ENCODE measurements at regions not wholly inside any gene's neighbourhood (a gene's known extent, or its start where the extent isn't known, plus 50 kb on each side); places are given as distances from the start of the nearest gene placed in this dataset.

GRCh38 chr6:126107475-126108166, 121.3 kb downstream of the TRMT11 start:
- Histone ChIP-seq H2BK12ac (ENCODE audit: low read depth, low read length) (no peak overlapping the region; the same call in 1 of the 2 replicates), H3K23me2 (ENCODE audit: low read depth, low read length) (no peaks in the 10 kb centered on the region), H3K23ac (ENCODE audit: insufficient read length) (no peak overlapping the region), H3K9ac (replicated peaks in 1 of 4; ENCODE audit: extremely low read depth in 1 of 4, low read depth in 3 of 4, low read length in 3 of 4) (no peak overlapping the region), H3K27ac (ENCODE audit: low read depth, low read length) (no peak overlapping the region), H3K36me3 (ENCODE audit: control insufficient read depth in 2 of 4, insufficient read depth in 4 of 4, low read length in 3 of 4) (peaks cover 0 to 3% (median 1%) of the 10 kb centered on the region in 4 experiments; a peak in 1 of 8 replicates), H3K79me2 (ENCODE audit: control insufficient read depth in 1 of 2, insufficient read depth in 2 of 2, low read length in 2 of 2) (no peaks in the 10 kb centered on the region), H3K27me3 (replicated peaks in 1 of 4; ENCODE audit: control insufficient read depth in 3 of 4, extremely low read depth in 1 of 4, insufficient read depth in 3 of 4, low read length in 3 of 4) (no peaks in the 10 kb centered on the region), H3K4ac (replicated peaks; ENCODE audit: insufficient read length, low read depth, low read length) (no peak overlapping the region), H3K9me3 (ENCODE audit: insufficient read depth in 2 of 2, low read depth in 1 of 2, low read length in 1 of 2) (no peaks in the 10 kb centered on the region), H2BK20ac (ENCODE audit: low read length) (no peak overlapping the region), H3K4me3 (ENCODE audit: extremely low read depth in 1 of 4, insufficient read depth in 2 of 4, low read depth in 3 of 4, low read length in 4 of 4) (peak overlapping the region in 1 of 4 experiments; percentile 14; a peak in 1 of 8 replicates), H2BK5ac (ENCODE audit: low read depth, low read length) (no peak overlapping the region), H2BK15ac (ENCODE audit: low read length) (no peak overlapping the region), H3K4me1 (replicated peaks in 1 of 4; ENCODE audit: control insufficient read depth in 3 of 4, insufficient read depth in 4 of 4, low read length in 3 of 4) (peaks cover 0 to 10% (median 3%) of the 10 kb centered on the region in 4 experiments; a peak in 3 of 7 replicates), H4K5ac (ENCODE audit: insufficient read length, low read depth, low read length) (no peak overlapping the region), H3K14ac (ENCODE audit: insufficient read length) (no peak overlapping the region), H3K79me1 (ENCODE audit: low read depth, low read length) (no peaks in the 10 kb centered on the region), H3K56ac (replicated peaks; ENCODE audit: insufficient read length, low read depth, low read length) (no peak overlapping the region), H2BK120ac (replicated peaks; ENCODE audit: low read depth, low read length) (no peak overlapping the region), H4K91ac (replicated peaks; ENCODE audit: insufficient read length, low read length) (no peak overlapping the region), H4K20me1 (replicated peaks in 1 of 2; ENCODE audit: control insufficient read depth in 1 of 2, insufficient read depth in 2 of 2, low read length in 2 of 2) (peaks cover 0 to 1% of the 10 kb centered on the region in 2 experiments), H3K4me2 (ENCODE audit: insufficient read depth in 1 of 2, low read depth in 2 of 2, low read length in 2 of 2) (peak overlapping the region; percentile 5 to 53; a peak in 3 of 4 replicates), H3K18ac (ENCODE audit: extremely low read depth, low read length) (no peak overlapping the region), H2AK5ac (ENCODE audit: low read depth, low read length) (no peak overlapping the region), H2AFZ (ENCODE audit: low read length) (no peak overlapping the region), H4K8ac (ENCODE audit: extremely low read depth, insufficient read depth, low read length) (no peak overlapping the region)
- peak in 1 of 2 experiments; percentile 36 for DNase-seq (ENCODE audit: low read depth in 1 of 2, low spot score in 2 of 2)
- TF ChIP-seq YY1 (IDR thresholded peaks at IDR 0.05; ENCODE audit: low read depth, low read length), result no peak
- no peak for TF ChIP-seq SAP30 (IDR thresholded peaks at IDR 0.05; ENCODE audit: insufficient read depth, insufficient replicate concordance, low read length)
- TF ChIP-seq TAF1 (IDR thresholded peaks at IDR 0.05; ENCODE audit: low read depth, low read length), result no peak
- no peak for TF ChIP-seq POU5F1 (IDR thresholded peaks at IDR 0.05; ENCODE audit: low read depth, low read length)
- no peak for TF ChIP-seq JUN (IDR thresholded peaks at IDR 0.05; ENCODE audit: low read depth, low read length)
- no peak for TF ChIP-seq HDAC6 (IDR thresholded peaks at IDR 0.05; ENCODE audit: low read depth, low read length)
- peak; percentile 42 for TF ChIP-seq NANOG (IDR thresholded peaks at IDR 0.05; ENCODE audit: insufficient read depth, low read depth, low read length, poor library complexity, severe bottlenecking)
- no peak for TF ChIP-seq GTF2F1 (IDR thresholded peaks at IDR 0.05; ENCODE audit: borderline replicate concordance, low read depth, low read length)
- no peak for TF ChIP-seq TCF12 (IDR thresholded peaks at IDR 0.05; ENCODE audit: low read depth, low read length)
- FAIRE-seq, result peak; percentile 75
- POLR2A ChIA-PET (ENCODE audit: partially characterized antibody), result no interaction called here
- CTCF ChIA-PET (ENCODE audit: partially characterized antibody), result interaction anchor here (1.0 kb wide), 1 partner anchor 74 kb away, joined by 3 read pairs; no protein-coding TSS in a partner anchor
- WGBS, 2 experiments (ENCODE audit: extremely low coverage in 1 of 2, insufficient coverage in 1 of 2, insufficient read length in 1 of 2, insufficient replicate concordance in 2 of 2, low coverage in 1 of 2, low lambda C conversion rate in 2 of 2, missing lambda C conversion rate in 1 of 2), result 36% methylated on average over 10 of the region's 10 CpGs; no CpG with 5 or more reads in 1 of the 2 experiments

Data from H1 (cell line).